ENCODE measurements at regions not wholly inside any gene's neighbourhood (a gene's known extent, or its start where the extent isn't known, plus 50 kb on each side); places are given as distances from the start of the nearest gene placed in this dataset.

DNA sequence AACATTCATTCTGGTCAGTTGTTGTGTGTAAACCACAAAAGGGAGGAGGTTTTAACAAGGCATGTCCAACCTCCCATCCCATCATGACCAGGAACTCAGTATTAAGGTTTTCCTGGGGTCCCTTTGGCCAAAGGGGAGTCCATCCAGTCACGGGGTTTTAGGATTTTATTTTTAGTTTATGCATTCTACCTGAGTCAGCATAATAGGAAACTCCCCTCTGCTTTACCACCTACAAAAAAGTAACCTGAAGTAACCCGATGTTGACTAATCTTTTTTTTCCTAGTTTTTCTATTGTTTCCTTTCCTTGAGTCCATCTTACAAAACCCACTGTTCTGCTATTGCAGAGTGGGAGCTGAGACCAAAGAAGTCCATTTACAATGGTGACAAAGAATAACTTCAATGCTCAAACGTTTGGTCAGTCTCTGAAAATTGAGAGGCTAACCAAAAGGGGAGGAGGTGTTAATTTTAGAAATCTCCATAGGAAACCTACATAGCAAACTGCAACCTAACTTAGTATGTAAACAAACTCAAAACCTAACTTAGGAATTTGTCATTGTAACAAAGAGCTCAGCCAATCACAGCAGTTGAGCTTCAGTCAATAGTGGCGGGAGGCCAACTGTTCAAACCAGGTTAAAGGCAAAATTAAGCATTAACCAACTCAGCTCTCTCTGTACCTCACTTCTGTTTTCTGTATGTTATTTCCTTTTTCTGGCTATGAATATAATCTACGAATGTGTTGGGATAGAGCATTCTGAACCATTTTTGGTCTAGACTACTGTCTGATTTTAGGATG, 1954.1 kb downstream of the PCDH9 start:
- ATAC-seq: no peak
- TF ChIP-seq BACH2 (CRISPR knock-in tag; IDR thresholded peaks at IDR 0.05; ENCODE audit: borderline replicate concordance): no peak
- TF ChIP-seq ZC3H10 (CRISPR knock-in tag; IDR thresholded peaks at IDR 0.05): no peak
- no peak for TF ChIP-seq GLIS3 (CRISPR knock-in tag; IDR thresholded peaks at IDR 0.05)
- TF ChIP-seq ZNF565 (CRISPR knock-in tag; conservative IDR thresholded peaks at IDR 0.05; ENCODE audit: low read depth): no peak
- TF ChIP-seq SNAI2 (CRISPR knock-in tag; IDR thresholded peaks at IDR 0.05): no peak
- TF ChIP-seq, protein P1, sequence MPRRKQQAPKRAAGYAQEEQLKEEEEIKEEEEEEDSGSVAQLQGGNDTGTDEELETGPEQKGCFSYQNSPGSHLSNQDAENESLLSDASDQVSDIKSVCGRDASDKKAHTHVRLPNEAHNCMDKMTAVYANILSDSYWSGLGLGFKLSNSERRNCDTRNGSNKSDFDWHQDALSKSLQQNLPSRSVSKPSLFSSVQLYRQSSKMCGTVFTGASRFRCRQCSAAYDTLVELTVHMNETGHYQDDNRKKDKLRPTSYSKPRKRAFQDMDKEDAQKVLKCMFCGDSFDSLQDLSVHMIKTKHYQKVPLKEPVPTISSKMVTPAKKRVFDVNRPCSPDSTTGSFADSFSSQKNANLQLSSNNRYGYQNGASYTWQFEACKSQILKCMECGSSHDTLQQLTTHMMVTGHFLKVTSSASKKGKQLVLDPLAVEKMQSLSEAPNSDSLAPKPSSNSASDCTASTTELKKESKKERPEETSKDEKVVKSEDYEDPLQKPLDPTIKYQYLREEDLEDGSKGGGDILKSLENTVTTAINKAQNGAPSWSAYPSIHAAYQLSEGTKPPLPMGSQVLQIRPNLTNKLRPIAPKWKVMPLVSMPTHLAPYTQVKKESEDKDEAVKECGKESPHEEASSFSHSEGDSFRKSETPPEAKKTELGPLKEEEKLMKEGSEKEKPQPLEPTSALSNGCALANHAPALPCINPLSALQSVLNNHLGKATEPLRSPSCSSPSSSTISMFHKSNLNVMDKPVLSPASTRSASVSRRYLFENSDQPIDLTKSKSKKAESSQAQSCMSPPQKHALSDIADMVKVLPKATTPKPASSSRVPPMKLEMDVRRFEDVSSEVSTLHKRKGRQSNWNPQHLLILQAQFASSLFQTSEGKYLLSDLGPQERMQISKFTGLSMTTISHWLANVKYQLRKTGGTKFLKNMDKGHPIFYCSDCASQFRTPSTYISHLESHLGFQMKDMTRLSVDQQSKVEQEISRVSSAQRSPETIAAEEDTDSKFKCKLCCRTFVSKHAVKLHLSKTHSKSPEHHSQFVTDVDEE (CRISPR knock-in tag; IDR thresholded peaks at IDR 0.05): no peak
- TF ChIP-seq ISL1 (CRISPR knock-in tag; IDR thresholded peaks at IDR 0.05): no peak
- no peak for TF ChIP-seq RARB (CRISPR knock-in tag; IDR thresholded peaks at IDR 0.05)
- TF ChIP-seq ZFP3 (CRISPR knock-in tag; IDR thresholded peaks at IDR 0.05): no peak
- TF ChIP-seq, protein P2, sequence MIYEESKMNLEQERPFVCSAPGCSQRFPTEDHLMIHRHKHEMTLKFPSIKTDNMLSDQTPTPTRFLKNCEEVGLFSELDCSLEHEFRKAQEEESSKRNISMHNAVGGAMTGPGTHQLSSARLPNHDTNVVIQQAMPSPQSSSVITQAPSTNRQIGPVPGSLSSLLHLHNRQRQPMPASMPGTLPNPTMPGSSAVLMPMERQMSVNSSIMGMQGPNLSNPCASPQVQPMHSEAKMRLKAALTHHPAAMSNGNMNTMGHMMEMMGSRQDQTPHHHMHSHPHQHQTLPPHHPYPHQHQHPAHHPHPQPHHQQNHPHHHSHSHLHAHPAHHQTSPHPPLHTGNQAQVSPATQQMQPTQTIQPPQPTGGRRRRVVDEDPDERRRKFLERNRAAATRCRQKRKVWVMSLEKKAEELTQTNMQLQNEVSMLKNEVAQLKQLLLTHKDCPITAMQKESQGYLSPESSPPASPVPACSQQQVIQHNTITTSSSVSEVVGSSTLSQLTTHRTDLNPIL (CRISPR knock-in tag; IDR thresholded peaks at IDR 0.05; ENCODE audit: low read depth): no peak
- no peak for TF ChIP-seq ZNF70 (CRISPR knock-in tag; IDR thresholded peaks at IDR 0.05)
- TF ChIP-seq, protein P3, sequence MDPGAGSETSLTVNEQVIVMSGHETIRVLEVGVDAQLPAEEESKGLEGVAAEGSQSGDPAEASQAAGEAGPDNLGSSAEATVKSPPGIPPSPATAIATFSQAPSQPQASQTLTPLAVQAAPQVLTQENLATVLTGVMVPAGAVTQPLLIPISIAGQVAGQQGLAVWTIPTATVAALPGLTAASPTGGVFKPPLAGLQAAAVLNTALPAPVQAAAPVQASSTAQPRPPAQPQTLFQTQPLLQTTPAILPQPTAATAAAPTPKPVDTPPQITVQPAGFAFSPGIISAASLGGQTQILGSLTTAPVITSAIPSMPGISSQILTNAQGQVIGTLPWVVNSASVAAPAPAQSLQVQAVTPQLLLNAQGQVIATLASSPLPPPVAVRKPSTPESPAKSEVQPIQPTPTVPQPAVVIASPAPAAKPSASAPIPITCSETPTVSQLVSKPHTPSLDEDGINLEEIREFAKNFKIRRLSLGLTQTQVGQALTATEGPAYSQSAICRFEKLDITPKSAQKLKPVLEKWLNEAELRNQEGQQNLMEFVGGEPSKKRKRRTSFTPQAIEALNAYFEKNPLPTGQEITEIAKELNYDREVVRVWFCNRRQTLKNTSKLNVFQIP (CRISPR knock-in tag; IDR thresholded peaks at IDR 0.05; ENCODE audit: borderline replicate concordance, low read depth): no peak
- no peak for TF ChIP-seq ZNF8 (CRISPR knock-in tag; IDR thresholded peaks at IDR 0.05)

DNA sequence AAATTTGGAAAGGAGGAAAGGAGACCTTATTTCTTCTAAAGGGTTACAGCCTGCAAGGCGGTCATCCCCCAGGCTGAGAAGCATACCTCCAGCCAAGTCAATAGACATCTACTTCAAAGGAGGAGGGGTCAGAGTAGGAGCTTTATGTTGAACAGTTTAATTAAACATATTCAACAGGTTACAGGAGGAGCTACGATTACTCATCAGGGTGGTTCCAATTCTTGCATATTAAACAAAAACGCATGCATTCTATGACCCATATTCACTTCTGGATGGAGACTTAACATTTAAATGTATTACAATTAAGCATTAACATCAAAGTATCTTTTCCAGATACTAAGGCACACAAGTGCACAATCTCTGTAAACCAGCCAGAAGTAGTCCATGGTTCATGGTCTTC, 1955.0 kb downstream of the PCDH9 start:
- TF ChIP-seq TCF4 (CRISPR knock-in tag; IDR thresholded peaks at IDR 0.05; ENCODE audit: borderline replicate concordance) (no peak), ZFP3 (CRISPR knock-in tag; IDR thresholded peaks at IDR 0.05) (no peak), PATZ1 (CRISPR knock-in tag; IDR thresholded peaks at IDR 0.05; ENCODE audit: borderline replicate concordance) (no peak), CSRNP3 (CRISPR knock-in tag; IDR thresholded peaks at IDR 0.05) (no peak), ZC3H10 (CRISPR knock-in tag; IDR thresholded peaks at IDR 0.05) (no peak), BACH2 (CRISPR knock-in tag; IDR thresholded peaks at IDR 0.05; ENCODE audit: borderline replicate concordance) (no peak), GLIS3 (CRISPR knock-in tag; IDR thresholded peaks at IDR 0.05) (no peak), ZFP30 (CRISPR knock-in tag; IDR thresholded peaks at IDR 0.05) (no peak), ISL1 (CRISPR knock-in tag; IDR thresholded peaks at IDR 0.05) (no peak), OSR1 (CRISPR knock-in tag; IDR thresholded peaks at IDR 0.05) (no peak), PPARA (CRISPR knock-in tag; IDR thresholded peaks at IDR 0.05; ENCODE audit: borderline replicate concordance) (no peak), ESRRG (CRISPR knock-in tag; IDR thresholded peaks at IDR 0.05) (no peak), ZNF8 (CRISPR knock-in tag; IDR thresholded peaks at IDR 0.05) (no peak), ARNTL (CRISPR knock-in tag; IDR thresholded peaks at IDR 0.05; ENCODE audit: borderline replicate concordance, low read depth) (no peak), SNAI2 (CRISPR knock-in tag; IDR thresholded peaks at IDR 0.05) (no peak), CSDC2 (CRISPR knock-in tag; IDR thresholded peaks at IDR 0.05) (no peak)
- TF ChIP-seq, protein P1 (CRISPR knock-in tag; IDR thresholded peaks at IDR 0.05): no peak
- TF ChIP-seq, protein P2 (CRISPR knock-in tag; IDR thresholded peaks at IDR 0.05; ENCODE audit: low read depth): no peak
- TF ChIP-seq, protein P3 (CRISPR knock-in tag; IDR thresholded peaks at IDR 0.05; ENCODE audit: borderline replicate concordance, low read depth): no peak
- ATAC-seq: no peak
